Left colon (tissue), 2 donors: ENCODE measurements at regions not wholly inside any gene's neighbourhood (a gene's known extent, or its start where the extent isn't known, plus 50 kb on each side); places are given as distances from the start of the nearest gene placed in this dataset.

Experiments used
- ATAC-seq: fragments of 200-7000 bp; cut with Tn5 transposase; one replicate; pipeline ENCODE4 v1.9.1; 2020; ENCODE audit warnings: mild to moderate bottlenecking, moderate library complexity
- DNase-seq, 2 donors: peaks; one replicate each; pipeline ENCODE4 v3.0.0-alpha.2; 2020
- intact Hi-C, 2 donors: fragments of 100-400 bp; cut with DNase I in 1 of 2; cut with micrococcal nuclease in 1 of 2; formaldehyde crosslinking; loops; one replicate each; pipeline versions ENCODE4 v1.11.2 to v1.14.0; 2022; cut with DNase I, micrococcal nuclease
- donor health status: DM: no; HTN: no; CAD: no.
- donor health status: DM: yes; HTN: yes; CAD: no.

GRCh38 chr5:5710471-5710870, 288.0 kb downstream of the ICE1 start:
- intact Hi-C loops, result no loop called here
- ATAC-seq, result no peak
- no peak for DNase-seq

GRCh38 chr5:5708367-5708919, 286.0 kb downstream of the ICE1 start:
- intact Hi-C loops, result no loop called here
- DNase-seq, result no peak
- ATAC-seq, result no peak

- DNase-seq (no peak), ATAC-seq (no peak)
- intact Hi-C loops, result no loop called here
Measured at GRCh38 chr5:5705010-5705409, 282.5 kb downstream of the ICE1 start.

- intact Hi-C loops, result no loop called here
- DNase-seq (no peak), ATAC-seq (no peak)
Measured at GRCh38 chr5:5704352-5704751, 281.9 kb downstream of the ICE1 start.

GRCh38 chr5:5702934-5703333, 280.5 kb downstream of the ICE1 start:
- ATAC-seq (no peak), DNase-seq (no peak)
- intact Hi-C loops, result no loop called here

GRCh38 chr5:5700549-5700948, 278.1 kb downstream of the ICE1 start:
- no peak for DNase-seq
- ATAC-seq, result no peak
- intact Hi-C loops, result no loop called here

GRCh38 chr5:5699062-5699461, 276.6 kb downstream of the ICE1 start:
- ATAC-seq (no peak), DNase-seq (no peak)
- intact Hi-C loops, result no loop called here

- ATAC-seq (no peak), DNase-seq (no peak)
- intact Hi-C loops, result no loop called here
Measured at GRCh38 chr5:5695266-5695665, 272.8 kb downstream of the ICE1 start.

GRCh38 chr5:5688925-5689310, 266.4 kb downstream of the ICE1 start:
- no peak for DNase-seq
- intact Hi-C loops, result no loop called here
- ATAC-seq, result no peak

- intact Hi-C loops, result no loop called here
- no peak for DNase-seq
- no peak for ATAC-seq
Measured at GRCh38 chr5:5688194-5688924, 265.9 kb downstream of the ICE1 start.

GRCh38 chr5:5687113-5687512, 264.6 kb downstream of the ICE1 start:
- ATAC-seq, result no peak
- no peak for DNase-seq
- intact Hi-C loops, result no loop called here

- no peak for DNase-seq
- intact Hi-C loops, result no loop called here
- no peak for ATAC-seq
Measured at GRCh38 chr5:5686356-5686755, 263.9 kb downstream of the ICE1 start.

GRCh38 chr5:5685737-5686136, 263.3 kb downstream of the ICE1 start:
- no peak for DNase-seq
- ATAC-seq, result no peak
- intact Hi-C loops, result no loop called here

GRCh38 chr5:5683174-5683573, 260.7 kb downstream of the ICE1 start:
- intact Hi-C loops, result no loop called here
- no peak for DNase-seq
- no peak for ATAC-seq

- intact Hi-C loops, result no loop called here
- ATAC-seq (no peak), DNase-seq (no peak)
Measured at GRCh38 chr5:5678909-5679308, 256.4 kb downstream of the ICE1 start.

GRCh38 chr5:5677738-5678137, 255.3 kb downstream of the ICE1 start:
- ATAC-seq, result no peak
- no peak for DNase-seq
- intact Hi-C loops, result no loop called here

GRCh38 chr5:5676218-5676617, 253.7 kb downstream of the ICE1 start:
- intact Hi-C loops, result no loop called here
- ATAC-seq, result no peak

GRCh38 chr5:5675511-5675910, 253.0 kb downstream of the ICE1 start:
- DNase-seq (no peak), ATAC-seq (no peak)
- intact Hi-C loops, result no loop called here

More at GRCh38 chr5:5676218-5676617, 253.7 kb downstream of the ICE1 start:
- DNase-seq, result no peak

GRCh38 chr5:5671823-5672222, 249.3 kb downstream of the ICE1 start:
- DNase-seq (no peak), ATAC-seq (no peak)

GRCh38 chr5:5667136-5667554, 244.7 kb downstream of the ICE1 start:
- no peak for ATAC-seq
- intact Hi-C loops, result no loop called here

More at GRCh38 chr5:5671823-5672222, 249.3 kb downstream of the ICE1 start:
- intact Hi-C loops, result no loop called here

GRCh38 chr5:5666369-5666768, 243.9 kb downstream of the ICE1 start:
- ATAC-seq (no peak), DNase-seq (no peak)
- intact Hi-C loops, result no loop called here

More at GRCh38 chr5:5667136-5667554, 244.7 kb downstream of the ICE1 start:
- no peak for DNase-seq
